GM23338 (cell line): ENCODE measurements at regions not wholly inside any gene's neighbourhood (a gene's known extent, or its start where the extent isn't known, plus 50 kb on each side); places are given as distances from the start of the nearest gene placed in this dataset.

Source experiments
- ATAC-seq: fragments of 200-7000 bp; cut with Tn5 transposase; 3 replicates; pipeline ENCODE4 v1.9.1; 2020
- DNase-seq: peaks from one replicate; pipeline ENCODE4 v3.0.0-alpha.2; 2015; ENCODE audit warnings: low spot score
- H2AFZ ChIP-seq: fragments of 200-600 bp; sonication (generic); 2 replicates; pipeline ENCODE4 v1.8.0; 2016; ENCODE audit warnings: antibody characterized with exemption, mild to moderate bottlenecking, moderate library complexity
- H3F3A ChIP-seq: fragments of 200-600 bp; sonication (generic); replicated peaks from 2 replicates; pipeline ENCODE4 v1.8.0; 2017; ENCODE audit warnings: antibody characterized with exemption, mixed run types, low read depth
- H3K27ac ChIP-seq: fragments of 200-600 bp; sonication (generic); 2 replicates; pipeline ENCODE4 v1.6.1; 2016; ENCODE audit warnings: low read depth
- H3K27me3 ChIP-seq: fragments of 200-600 bp; sonication (generic); 2 replicates; pipeline ENCODE4 v1.8.0; 2016; ENCODE audit warnings: mild to moderate bottlenecking, mixed run types, moderate library complexity; ENCODE audit not compliant: insufficient read depth
- H3K36me3 ChIP-seq: fragments of 200-600 bp; sonication (generic); 2 replicates; pipeline ENCODE4 v1.8.0; 2016; ENCODE audit warnings: mild to moderate bottlenecking; ENCODE audit not compliant: insufficient read depth
- H3K4me1 ChIP-seq: fragments of 200-600 bp; sonication (generic); 2 replicates; pipeline ENCODE4 v1.8.0; 2016; ENCODE audit warnings: mild to moderate bottlenecking, moderate library complexity; ENCODE audit not compliant: insufficient read depth
- H3K4me2 ChIP-seq: fragments of 200-600 bp; sonication (generic); 2 replicates; pipeline ENCODE4 v1.7.1; 2017; ENCODE audit warnings: mixed run types
- H3K4me3 ChIP-seq: fragments of 200-600 bp; sonication (generic); 2 replicates; pipeline ENCODE4 v1.6.1; 2016; ENCODE audit warnings: mixed run types
- H3K79me2 ChIP-seq: fragments of 200-600 bp; sonication (generic); replicated peaks from 2 replicates; pipeline ENCODE4 v1.8.0; 2017; ENCODE audit warnings: mild to moderate bottlenecking; ENCODE audit not compliant: insufficient read depth
- H3K9me2 ChIP-seq: fragments of 200-600 bp; sonication (generic); 2 replicates; pipeline ENCODE4 v1.8.0; 2017; ENCODE audit not compliant: insufficient read depth
- H4K20me1 ChIP-seq: fragments of 200-600 bp; sonication (generic); replicated peaks from 2 replicates; pipeline ENCODE4 v1.8.0; 2017; ENCODE audit warnings: mild to moderate bottlenecking; ENCODE audit not compliant: insufficient read depth
- H3K27ac Mint-ChIP-seq: 2 replicates; pipeline ENCODE4 v1.8.0; 2020; ENCODE audit warnings: inconsistent platforms, mild to moderate bottlenecking, moderate library complexity, mixed read lengths
- H3K27me3 Mint-ChIP-seq: 3 replicates; pipeline ENCODE4 v1.8.0; 2022; ENCODE audit warnings: low read depth, mild to moderate bottlenecking, moderate library complexity, mixed read lengths, inconsistent platforms; ENCODE audit not compliant: insufficient read depth, poor library complexity
- H3K36me3 Mint-ChIP-seq: 3 replicates; pipeline ENCODE4 v1.8.0; 2021; ENCODE audit warnings: low read depth, mild to moderate bottlenecking, inconsistent platforms, moderate library complexity, mixed read lengths
- H3K4me1 Mint-ChIP-seq: 3 replicates; pipeline ENCODE4 v1.8.0; 2020; ENCODE audit warnings: mild to moderate bottlenecking, inconsistent platforms, mixed read lengths
- H3K4me3 Mint-ChIP-seq: 3 replicates; pipeline ENCODE4 v1.8.0; 2021; ENCODE audit warnings: moderate library complexity, mild to moderate bottlenecking, inconsistent platforms, mixed read lengths
- H3K9me3 Mint-ChIP-seq: 3 replicates; pipeline ENCODE4 v1.8.0; 2020; ENCODE audit warnings: moderate library complexity, mild to moderate bottlenecking, inconsistent platforms, mixed read lengths
- CREB1 ChIP-seq: fragments of 250-450 bp; sonication (Bioruptor Pico); IDR thresholded peaks from 2 replicates; pipeline ENCODE4 v1.5.0; 2020; ENCODE audit warnings: low read depth, mild to moderate bottlenecking, moderate library complexity
- EZH2 ChIP-seq: fragments of 200-600 bp; sonication (generic); IDR thresholded peaks from one replicate; pipeline ENCODE4 v1.8.0; 2017; ENCODE audit warnings: antibody characterized with exemption, mild to moderate bottlenecking, low read depth; ENCODE audit not compliant: unreplicated experiment
- EZH2phosphoT487 ChIP-seq: fragments of 200-600 bp; sonication (generic); IDR thresholded peaks from one replicate; pipeline ENCODE4 v1.8.1; 2018; ENCODE audit warnings: antibody characterized with exemption; ENCODE audit not compliant: unreplicated experiment
- JUNB ChIP-seq: IDR thresholded peaks from one replicate; pipeline ENCODE4 v1.6.1; 2016; ENCODE audit warnings: antibody characterized with exemption; ENCODE audit not compliant: unreplicated experiment
- NANOG ChIP-seq: IDR thresholded peaks from 2 replicates; pipeline ENCODE4 v1.6.1; 2016; ENCODE audit warnings: antibody characterized with exemption, borderline replicate concordance
- POLR2AphosphoS5 ChIP-seq: IDR thresholded peaks from 2 replicates; pipeline ENCODE4 v1.6.1; 2016; ENCODE audit warnings: antibody characterized with exemption, low read depth
- STAT1 ChIP-seq: IDR thresholded peaks from one replicate; pipeline ENCODE4 v1.6.1; 2016; ENCODE audit warnings: antibody characterized with exemption; ENCODE audit not compliant: unreplicated experiment
- ZNF114 ChIP-seq: fragments of 250-450 bp; sonication (Bioruptor Pico); IDR thresholded peaks from 2 replicates; pipeline ENCODE4 v1.5.0; 2020; ENCODE audit warnings: mild to moderate bottlenecking, moderate library complexity
- ZNF331 ChIP-seq: fragments of 250-450 bp; sonication (Bioruptor Pico); IDR thresholded peaks from 2 replicates; pipeline ENCODE4 v1.5.0; 2020; ENCODE audit warnings: low read depth, mild to moderate bottlenecking, moderate library complexity
- ZNF462 ChIP-seq: fragments of 250-450 bp; sonication (Bioruptor Pico); IDR thresholded peaks from 2 replicates; pipeline ENCODE4 v1.5.0; 2020; ENCODE audit warnings: mild to moderate bottlenecking, moderate library complexity
- TF ChIP-seq, protein P1 (sequence below): IDR thresholded peaks from one replicate; pipeline ENCODE4 v1.6.1; 2018; ENCODE audit warnings: antibody characterized with exemption; ENCODE audit not compliant: unreplicated experiment
- TF ChIP-seq, protein P2 (sequence below): IDR thresholded peaks from 2 replicates; pipeline ENCODE4 v1.6.1; 2016; ENCODE audit warnings: antibody characterized with exemption
- TF ChIP-seq, protein P3 (sequence below), 2 experiments: fragments of 200-600 bp in 1 of 2; sonication (generic) in 1 of 2; conservative IDR thresholded peaks; 2 replicates each; pipeline versions ENCODE4 v1.5.1 to v1.6.1; 2016 to 2017; ENCODE audit warnings: antibody characterized with exemption in 2 of 2, low read depth in 2 of 2, mild to moderate bottlenecking in 2 of 2, moderate library complexity in 1 of 2

DNA sequence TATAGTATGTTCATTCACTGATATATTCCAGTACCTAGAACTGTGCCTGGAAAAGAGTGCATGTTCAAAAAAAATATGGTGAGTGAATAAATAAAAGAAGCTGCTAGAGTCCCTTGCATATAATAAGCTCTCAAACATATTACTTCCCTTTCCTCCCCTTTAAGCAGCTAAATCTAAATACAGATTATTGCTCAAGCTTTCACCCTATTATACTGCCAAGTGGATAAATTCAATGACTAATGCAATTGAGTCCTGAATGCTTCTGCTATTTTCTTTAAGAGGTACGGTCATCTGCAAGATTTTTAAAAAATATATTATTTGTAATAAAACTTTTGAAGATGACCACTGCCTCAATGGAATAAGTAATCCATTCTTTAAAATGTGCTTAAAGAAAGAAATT lies 248.4 kb downstream of the PLK2 start:
- no peak overlapping the region for H3K4me3 ChIP-seq

More for the DNA sequence above, 248.4 kb downstream of the PLK2 start:
- H3K27ac ChIP-seq, result no peak overlapping the region
- Mint-ChIP-seq H3K4me3 (no peak overlapping the region), H3K9me3 (peaks cover 21% of the 10 kb centered on the region), H3K36me3 (peaks cover 12% of the 10 kb centered on the region), H3K27me3 (no peaks in the 10 kb centered on the region), H3K4me1 (no peaks in the 10 kb centered on the region), H3K27ac (no peak overlapping the region)
- H3F3A ChIP-seq, result no peaks in the 10 kb centered on the region
- ATAC-seq, result no peak
- no peak overlapping the region for H2AFZ ChIP-seq
- DNase-seq, result no peak
- H3K27me3 ChIP-seq, result no peaks in the 10 kb centered on the region
- no peaks in the 10 kb centered on the region for H4K20me1 ChIP-seq
- TF ChIP-seq JUNB (no peak), POLR2AphosphoS5 (no peak), NANOG (no peak), ZNF331 (CRISPR knock-in tag) (no peak), STAT1 (no peak), CREB1 (CRISPR knock-in tag) (no peak), ZNF462 (CRISPR knock-in tag) (no peak), EZH2 (no peak), EZH2phosphoT487 (no peak), ZNF114 (no peak)
- TF ChIP-seq, protein P1, sequence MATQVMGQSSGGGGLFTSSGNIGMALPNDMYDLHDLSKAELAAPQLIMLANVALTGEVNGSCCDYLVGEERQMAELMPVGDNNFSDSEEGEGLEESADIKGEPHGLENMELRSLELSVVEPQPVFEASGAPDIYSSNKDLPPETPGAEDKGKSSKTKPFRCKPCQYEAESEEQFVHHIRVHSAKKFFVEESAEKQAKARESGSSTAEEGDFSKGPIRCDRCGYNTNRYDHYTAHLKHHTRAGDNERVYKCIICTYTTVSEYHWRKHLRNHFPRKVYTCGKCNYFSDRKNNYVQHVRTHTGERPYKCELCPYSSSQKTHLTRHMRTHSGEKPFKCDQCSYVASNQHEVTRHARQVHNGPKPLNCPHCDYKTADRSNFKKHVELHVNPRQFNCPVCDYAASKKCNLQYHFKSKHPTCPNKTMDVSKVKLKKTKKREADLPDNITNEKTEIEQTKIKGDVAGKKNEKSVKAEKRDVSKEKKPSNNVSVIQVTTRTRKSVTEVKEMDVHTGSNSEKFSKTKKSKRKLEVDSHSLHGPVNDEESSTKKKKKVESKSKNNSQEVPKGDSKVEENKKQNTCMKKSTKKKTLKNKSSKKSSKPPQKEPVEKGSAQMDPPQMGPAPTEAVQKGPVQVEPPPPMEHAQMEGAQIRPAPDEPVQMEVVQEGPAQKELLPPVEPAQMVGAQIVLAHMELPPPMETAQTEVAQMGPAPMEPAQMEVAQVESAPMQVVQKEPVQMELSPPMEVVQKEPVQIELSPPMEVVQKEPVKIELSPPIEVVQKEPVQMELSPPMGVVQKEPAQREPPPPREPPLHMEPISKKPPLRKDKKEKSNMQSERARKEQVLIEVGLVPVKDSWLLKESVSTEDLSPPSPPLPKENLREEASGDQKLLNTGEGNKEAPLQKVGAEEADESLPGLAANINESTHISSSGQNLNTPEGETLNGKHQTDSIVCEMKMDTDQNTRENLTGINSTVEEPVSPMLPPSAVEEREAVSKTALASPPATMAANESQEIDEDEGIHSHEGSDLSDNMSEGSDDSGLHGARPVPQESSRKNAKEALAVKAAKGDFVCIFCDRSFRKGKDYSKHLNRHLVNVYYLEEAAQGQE, result no peak
- TF ChIP-seq, protein P2, sequence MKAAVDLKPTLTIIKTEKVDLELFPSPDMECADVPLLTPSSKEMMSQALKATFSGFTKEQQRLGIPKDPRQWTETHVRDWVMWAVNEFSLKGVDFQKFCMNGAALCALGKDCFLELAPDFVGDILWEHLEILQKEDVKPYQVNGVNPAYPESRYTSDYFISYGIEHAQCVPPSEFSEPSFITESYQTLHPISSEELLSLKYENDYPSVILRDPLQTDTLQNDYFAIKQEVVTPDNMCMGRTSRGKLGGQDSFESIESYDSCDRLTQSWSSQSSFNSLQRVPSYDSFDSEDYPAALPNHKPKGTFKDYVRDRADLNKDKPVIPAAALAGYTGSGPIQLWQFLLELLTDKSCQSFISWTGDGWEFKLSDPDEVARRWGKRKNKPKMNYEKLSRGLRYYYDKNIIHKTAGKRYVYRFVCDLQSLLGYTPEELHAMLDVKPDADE, result no peak
- TF ChIP-seq, protein P3, sequence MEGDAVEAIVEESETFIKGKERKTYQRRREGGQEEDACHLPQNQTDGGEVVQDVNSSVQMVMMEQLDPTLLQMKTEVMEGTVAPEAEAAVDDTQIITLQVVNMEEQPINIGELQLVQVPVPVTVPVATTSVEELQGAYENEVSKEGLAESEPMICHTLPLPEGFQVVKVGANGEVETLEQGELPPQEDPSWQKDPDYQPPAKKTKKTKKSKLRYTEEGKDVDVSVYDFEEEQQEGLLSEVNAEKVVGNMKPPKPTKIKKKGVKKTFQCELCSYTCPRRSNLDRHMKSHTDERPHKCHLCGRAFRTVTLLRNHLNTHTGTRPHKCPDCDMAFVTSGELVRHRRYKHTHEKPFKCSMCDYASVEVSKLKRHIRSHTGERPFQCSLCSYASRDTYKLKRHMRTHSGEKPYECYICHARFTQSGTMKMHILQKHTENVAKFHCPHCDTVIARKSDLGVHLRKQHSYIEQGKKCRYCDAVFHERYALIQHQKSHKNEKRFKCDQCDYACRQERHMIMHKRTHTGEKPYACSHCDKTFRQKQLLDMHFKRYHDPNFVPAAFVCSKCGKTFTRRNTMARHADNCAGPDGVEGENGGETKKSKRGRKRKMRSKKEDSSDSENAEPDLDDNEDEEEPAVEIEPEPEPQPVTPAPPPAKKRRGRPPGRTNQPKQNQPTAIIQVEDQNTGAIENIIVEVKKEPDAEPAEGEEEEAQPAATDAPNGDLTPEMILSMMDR (conservative IDR thresholded peaks at IDR 0.05; ENCODE audit: low read depth in 2 of 2), result no peak
- no peaks in the 10 kb centered on the region for H3K4me1 ChIP-seq
- no peaks in the 10 kb centered on the region for H3K36me3 ChIP-seq
- peaks cover 12% of the 10 kb centered on the region; the same call in 1 of the 2 replicates for H3K9me2 ChIP-seq
- no peak overlapping the region for H3K4me2 ChIP-seq
- H3K79me2 ChIP-seq, result no peaks in the 10 kb centered on the region
